ENCODE measurements at regions not wholly inside any gene's neighbourhood (a gene's known extent, or its start where the extent isn't known, plus 50 kb on each side); places are given as distances from the start of the nearest gene placed in this dataset.
A peak's percentile ranks its signal among the peaks of the same experiment; 100 is the strongest.
"Not testable (repeated sequence)": the region's sequence is repeated elsewhere in the genome, so short reads cannot be mapped to it uniquely, and the experiment has no call there.

GRCh38 chr15:75776065-75776423, 63.4 kb upstream of the CSPG4 start:
- Histone ChIP-seq H2AFZ (ENCODE audit: low read length) (no peak overlapping the region), H3K4me1 (ENCODE audit: insufficient read depth, low read length, poor library complexity, severe bottlenecking) (no peaks in the 10 kb centered on the region), H4K20me1 (ENCODE audit: insufficient read depth, low read length) (no peaks in the 10 kb centered on the region), H3K36me3 (ENCODE audit: insufficient read depth, low read length) (no peaks in the 10 kb centered on the region), H3K9me3 (ENCODE audit: low read length) (no peaks in the 10 kb centered on the region), H3K27ac (ENCODE audit: low read depth, low read length, poor library complexity, severe bottlenecking) (no peak overlapping the region), H3K79me2 (ENCODE audit: insufficient read depth, low read depth, low read length) (no peaks in the 10 kb centered on the region), H3K9me2 (ENCODE audit: insufficient read depth, low read length) (no peaks in the 10 kb centered on the region), H3K4me3 (ENCODE audit: low read depth, low read length, poor library complexity, severe bottlenecking) (no peak overlapping the region), H3K4me2 (ENCODE audit: low read length) (no peak overlapping the region)
- intact Hi-C loops (cut with micrococcal nuclease; ENCODE audit: unreplicated experiment), result no loop called here
- ChIA-PET POLR2A (no interaction called here), CTCF (ENCODE audit: unreplicated experiment) (no interaction called here)
- no TSS peak for BruUV-seq (replicated peaks)
- DNase-seq (ENCODE audit: low spot score), result no peak
- TF ChIP-seq CTCF (conservative IDR thresholded peaks at IDR 0.05; ENCODE audit: low read length) (no peak), EZH2phosphoT487 (IDR thresholded peaks at IDR 0.05; ENCODE audit: borderline replicate concordance, low read depth, low read length) (no peak)

GRCh38 chr15:75775296-75776064, 62.8 kb upstream of the CSPG4 start:
- intact Hi-C loops (cut with micrococcal nuclease; ENCODE audit: unreplicated experiment), result no loop called here
- POLR2A ChIA-PET, result no interaction called here
- DNase-seq (ENCODE audit: low spot score), result peak; percentile 31
- Histone ChIP-seq H3K4me1 (ENCODE audit: insufficient read depth, low read length, poor library complexity, severe bottlenecking) (no peaks in the 10 kb centered on the region), H3K9me3 (ENCODE audit: low read length) (no peaks in the 10 kb centered on the region), H2AFZ (ENCODE audit: low read length) (no peak overlapping the region), H3K9me2 (ENCODE audit: insufficient read depth, low read length) (no peaks in the 10 kb centered on the region), H3K4me3 (ENCODE audit: low read depth, low read length, poor library complexity, severe bottlenecking) (no peak overlapping the region), H3K27ac (ENCODE audit: low read depth, low read length, poor library complexity, severe bottlenecking) (no peak overlapping the region), H4K20me1 (ENCODE audit: insufficient read depth, low read length) (no peaks in the 10 kb centered on the region), H3K79me2 (ENCODE audit: insufficient read depth, low read depth, low read length) (no peaks in the 10 kb centered on the region), H3K36me3 (ENCODE audit: insufficient read depth, low read length) (no peaks in the 10 kb centered on the region), H3K4me2 (ENCODE audit: low read length) (no peak overlapping the region)
- CTCF ChIA-PET (ENCODE audit: unreplicated experiment), result no interaction called here
- BruUV-seq (replicated peaks), result no TSS peak
- TF ChIP-seq EZH2phosphoT487 (IDR thresholded peaks at IDR 0.05; ENCODE audit: borderline replicate concordance, low read depth, low read length) (no peak), CTCF (conservative IDR thresholded peaks at IDR 0.05; ENCODE audit: low read length) (no peak)

- H3K36me3 ChIP-seq (ENCODE audit: insufficient read depth, low read length); H3K79me2 ChIP-seq (ENCODE audit: insufficient read depth, low read depth, low read length); H4K20me1 ChIP-seq (ENCODE audit: insufficient read depth, low read length); BruUV-seq (replicated peaks); H3K9me2 ChIP-seq (ENCODE audit: insufficient read depth, low read length); H3K4me3 ChIP-seq (ENCODE audit: low read depth, low read length, poor library complexity, severe bottlenecking); POLR2A ChIA-PET; H3K4me2 ChIP-seq (ENCODE audit: low read length); DNase-seq (ENCODE audit: low spot score); CTCF ChIA-PET (ENCODE audit: unreplicated experiment); H3K27ac ChIP-seq (ENCODE audit: low read depth, low read length, poor library complexity, severe bottlenecking); intact Hi-C loops (cut with micrococcal nuclease; ENCODE audit: unreplicated experiment); H3K4me1 ChIP-seq (ENCODE audit: insufficient read depth, low read length, poor library complexity, severe bottlenecking); H3K9me3 ChIP-seq (ENCODE audit: low read length); H2AFZ ChIP-seq (ENCODE audit: low read length): not testable (repeated sequence)
These were observed 61.3 kb upstream of the CSPG4 start for GRCh38 chr15:75773974-75774373.

- H3K36me3 ChIP-seq (ENCODE audit: insufficient read depth, low read length); H3K9me3 ChIP-seq (ENCODE audit: low read length); H3K4me2 ChIP-seq (ENCODE audit: low read length); H3K27ac ChIP-seq (ENCODE audit: low read depth, low read length, poor library complexity, severe bottlenecking); H3K9me2 ChIP-seq (ENCODE audit: insufficient read depth, low read length); intact Hi-C loops (cut with micrococcal nuclease; ENCODE audit: unreplicated experiment); H4K20me1 ChIP-seq (ENCODE audit: insufficient read depth, low read length); POLR2A ChIA-PET; H2AFZ ChIP-seq (ENCODE audit: low read length); CTCF ChIA-PET (ENCODE audit: unreplicated experiment); H3K4me1 ChIP-seq (ENCODE audit: insufficient read depth, low read length, poor library complexity, severe bottlenecking); BruUV-seq (replicated peaks); H3K79me2 ChIP-seq (ENCODE audit: insufficient read depth, low read depth, low read length); H3K4me3 ChIP-seq (ENCODE audit: low read depth, low read length, poor library complexity, severe bottlenecking); DNase-seq (ENCODE audit: low spot score): not testable (repeated sequence)
These were observed 58.4 kb upstream of the CSPG4 start for GRCh38 chr15:75771054-75771453.
